Immature natural killer cell (primary cell): ENCODE measurements at regions not wholly inside any gene's neighbourhood (a gene's known extent, or its start where the extent isn't known, plus 50 kb on each side); places are given as distances from the start of the nearest gene placed in this dataset.
"Not testable (repeated sequence)": the region's sequence is repeated elsewhere in the genome, so short reads cannot be mapped to it uniquely, and the experiment has no call there.

Experiments
- DNase-seq, 3 donors: peaks; one replicate each; pipeline ENCODE4 v3.0.0; 2022; ENCODE audit warnings: mixed read lengths in 1 of 3
- H3K27ac Mint-ChIP-seq, 6 donors: one replicate each; pipeline ENCODE4 v1.8.0; 2020; ENCODE audit warnings: mixed read lengths in 6 of 6, mild to moderate bottlenecking in 5 of 6, inconsistent platforms in 4 of 6, moderate library complexity in 3 of 6
- H3K27me3 Mint-ChIP-seq, 3 donors: one replicate each; pipeline ENCODE4 v1.8.0; 2020 to 2021; ENCODE audit warnings: low read depth in 3 of 3, mild to moderate bottlenecking in 3 of 3, mixed read lengths in 3 of 3, moderate library complexity in 3 of 3, inconsistent platforms in 1 of 3
- H3K36me3 Mint-ChIP-seq, 3 donors: one replicate each; pipeline ENCODE4 v1.8.0; 2020; ENCODE audit warnings: mixed read lengths in 3 of 3, inconsistent platforms in 2 of 3, mild to moderate bottlenecking in 2 of 3
- H3K4me1 Mint-ChIP-seq, 2 donors: one replicate each; pipeline ENCODE4 v1.8.0; 2020; ENCODE audit warnings: inconsistent platforms in 2 of 2, mild to moderate bottlenecking in 2 of 2, mixed read lengths in 2 of 2, moderate library complexity in 1 of 2
- H3K4me3 Mint-ChIP-seq, 5 donors: one replicate each; pipeline ENCODE4 v1.8.0; 2020; ENCODE audit warnings: mild to moderate bottlenecking in 5 of 5, mixed read lengths in 5 of 5, inconsistent platforms in 3 of 5, moderate library complexity in 3 of 5
- H3K9me3 Mint-ChIP-seq, 6 donors: one replicate each; pipeline ENCODE4 v1.8.0; 2020; ENCODE audit warnings: mild to moderate bottlenecking in 6 of 6, mixed read lengths in 6 of 6, inconsistent platforms in 4 of 6, moderate library complexity in 3 of 6

DNA sequence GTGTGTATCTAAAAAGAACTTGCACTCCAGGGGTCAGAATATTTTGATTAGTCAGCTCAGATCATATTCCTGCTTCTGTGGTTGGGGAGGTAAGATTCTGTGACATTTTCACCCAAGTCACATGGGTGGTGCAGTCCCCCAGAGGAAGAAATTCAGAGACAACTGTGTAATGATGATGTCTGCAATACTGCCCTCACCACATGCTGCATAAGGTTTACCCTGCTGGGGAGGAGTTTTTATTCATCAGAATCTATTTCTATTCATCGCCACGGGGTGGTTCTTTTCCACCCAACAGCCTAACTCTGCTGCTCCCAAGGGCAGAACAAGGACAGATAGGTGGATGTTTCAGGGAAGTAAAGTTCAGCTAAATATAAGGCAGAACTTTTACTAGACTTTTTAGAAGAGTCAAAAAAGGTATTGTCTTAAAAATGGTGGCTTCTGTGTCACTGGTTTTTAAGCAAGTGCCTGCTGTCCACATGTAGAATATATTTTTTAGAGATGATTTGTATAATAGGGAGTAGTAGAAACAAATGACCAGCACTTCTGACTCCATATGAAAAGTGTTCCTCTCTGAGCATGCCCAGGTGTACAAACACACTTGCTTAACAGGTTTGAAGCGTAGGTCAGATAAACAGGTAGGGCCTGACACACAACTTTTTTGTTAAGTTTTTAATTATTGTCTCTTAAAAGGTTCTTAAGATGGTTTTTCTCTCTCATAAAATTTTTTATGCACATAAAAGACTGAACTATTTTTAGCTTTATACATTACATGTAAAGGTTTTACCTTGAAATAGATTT is 352.7 kb downstream of the LRRC70 start:
- peaks cover 2 to 11% (median 3%) of the 10 kb centered on the region in 6 donors for H3K9me3 Mint-ChIP-seq

DNA sequence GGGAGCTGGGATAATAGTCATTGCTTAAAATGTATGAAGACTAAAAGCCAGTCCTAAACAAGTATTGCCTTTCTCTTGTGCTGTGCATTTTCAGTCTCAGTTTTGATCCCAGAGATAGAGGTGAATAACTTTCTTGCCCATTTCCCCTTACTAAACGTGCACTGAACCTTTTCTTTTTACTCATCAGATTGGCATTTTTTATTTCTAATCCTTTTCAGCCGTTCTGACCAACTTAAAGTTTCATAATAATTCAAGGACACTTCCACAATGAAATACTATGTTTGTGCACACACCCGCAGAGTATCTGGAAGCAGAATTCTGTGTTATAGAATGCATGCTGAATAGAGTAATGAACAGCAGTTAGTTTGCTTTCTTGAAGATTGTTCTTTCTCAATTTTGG is 343.6 kb downstream of the LRRC70 start:
- H3K27ac Mint-ChIP-seq, result no peak overlapping the region
- no peak for DNase-seq
- no peak overlapping the region for H3K4me3 Mint-ChIP-seq
- H3K36me3 Mint-ChIP-seq, result no peaks in the 10 kb centered on the region
- H3K4me1 Mint-ChIP-seq, result no peaks in the 10 kb centered on the region
- peaks cover 0 to 3% (median 0%) of the 10 kb centered on the region in 3 donors for H3K27me3 Mint-ChIP-seq
- peaks cover 0 to 8% (median 0%) of the 10 kb centered on the region in 6 donors for H3K9me3 Mint-ChIP-seq

More for the DNA sequence above, 352.7 kb downstream of the LRRC70 start:
- no peak overlapping the region for H3K27ac Mint-ChIP-seq
- no peak for DNase-seq
- no peak overlapping the region for H3K4me3 Mint-ChIP-seq
- H3K27me3 Mint-ChIP-seq, result peaks cover 0 to 4% (median 4%) of the 10 kb centered on the region in 3 donors
- H3K4me1 Mint-ChIP-seq, result no peaks in the 10 kb centered on the region
- H3K36me3 Mint-ChIP-seq, result no peaks in the 10 kb centered on the region

DNA sequence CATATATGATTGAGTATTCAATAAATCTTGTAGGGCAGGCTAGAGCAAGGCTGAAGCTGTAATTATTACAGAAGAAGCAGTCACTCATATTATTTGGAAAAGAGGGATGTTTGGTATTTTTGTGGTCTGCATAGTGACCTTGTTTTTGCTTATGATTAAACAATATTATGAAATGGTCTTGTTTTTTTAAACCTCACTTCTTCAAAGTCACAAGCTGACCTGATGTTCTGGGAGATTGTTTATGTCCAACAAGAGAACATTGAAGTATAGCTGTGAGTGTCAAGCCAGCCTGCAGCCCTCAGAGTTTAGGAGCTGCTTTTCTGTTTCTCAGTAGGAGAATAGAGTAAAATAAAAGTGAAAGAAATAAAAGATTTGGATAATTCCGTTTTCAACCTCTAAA is 342.2 kb downstream of the LRRC70 start:
- peaks cover 0 to 2% (median 0%) of the 10 kb centered on the region in 6 donors for H3K9me3 Mint-ChIP-seq
- no peak for DNase-seq
- H3K27me3 Mint-ChIP-seq, result peaks cover 0 to 3% (median 0%) of the 10 kb centered on the region in 3 donors
- no peaks in the 10 kb centered on the region for H3K4me1 Mint-ChIP-seq
- H3K27ac Mint-ChIP-seq, result no peak overlapping the region
- H3K4me3 Mint-ChIP-seq, result no peak overlapping the region
- H3K36me3 Mint-ChIP-seq, result no peaks in the 10 kb centered on the region

DNA sequence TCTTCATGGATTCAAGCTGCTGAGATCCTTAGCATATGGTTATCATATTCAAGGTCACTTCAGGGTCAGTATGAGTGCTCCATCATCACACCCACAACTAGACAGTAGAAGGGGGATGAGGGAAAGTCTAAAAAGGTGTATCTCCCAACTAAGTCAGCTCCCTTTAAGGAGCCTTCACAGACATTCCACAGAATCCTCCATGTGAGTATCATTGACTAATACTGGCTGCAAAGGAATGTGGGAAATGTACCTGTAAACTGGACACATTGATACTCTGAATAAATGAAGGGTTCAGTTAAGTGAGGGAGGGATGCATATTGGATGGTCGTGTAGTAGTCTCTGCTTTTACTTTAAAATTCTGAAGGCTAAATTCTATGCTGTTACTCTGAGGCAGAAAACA is 330.7 kb downstream of the LRRC70 start:
- Mint-ChIP-seq H3K27ac (no peak overlapping the region), H3K36me3 (no peaks in the 10 kb centered on the region), H3K27me3 (peaks cover 0 to 3% (median 0%) of the 10 kb centered on the region in 3 donors), H3K9me3 (peaks cover 0 to 15% (median 9%) of the 10 kb centered on the region in 6 donors), H3K4me3 (no peak overlapping the region), H3K4me1 (no peaks in the 10 kb centered on the region)
- DNase-seq, result no peak

DNA sequence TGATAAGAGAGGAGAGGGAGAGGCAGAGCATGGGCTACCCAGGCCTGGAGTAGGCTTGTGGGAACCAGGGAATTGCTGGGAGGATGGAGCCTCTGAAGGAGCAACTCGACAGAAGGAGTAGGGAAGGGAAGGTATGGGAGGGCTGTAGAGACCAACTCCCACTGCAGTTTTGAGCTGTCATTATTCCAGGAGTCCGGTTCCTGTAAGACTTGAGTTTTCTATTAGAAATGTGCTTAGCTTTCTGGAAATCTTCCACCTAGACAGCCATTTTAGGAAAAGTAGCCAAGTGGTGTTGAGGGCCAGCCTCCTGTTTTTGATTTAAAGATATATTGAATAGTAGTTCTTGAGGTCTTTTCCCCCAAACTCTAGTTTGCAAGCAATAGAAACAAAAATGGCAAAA is 323.5 kb downstream of the LRRC70 start:
- H3K27me3 Mint-ChIP-seq, result peaks cover 0 to 3% (median under 1%) of the 10 kb centered on the region in 3 donors
- H3K36me3 Mint-ChIP-seq, result no peaks in the 10 kb centered on the region
- H3K9me3 Mint-ChIP-seq, result peaks cover 2 to 15% (median 6%) of the 10 kb centered on the region in 6 donors
- DNase-seq, result no peak
- no peaks in the 10 kb centered on the region for H3K4me1 Mint-ChIP-seq
- no peak overlapping the region for H3K27ac Mint-ChIP-seq
- no peak overlapping the region for H3K4me3 Mint-ChIP-seq

DNA sequence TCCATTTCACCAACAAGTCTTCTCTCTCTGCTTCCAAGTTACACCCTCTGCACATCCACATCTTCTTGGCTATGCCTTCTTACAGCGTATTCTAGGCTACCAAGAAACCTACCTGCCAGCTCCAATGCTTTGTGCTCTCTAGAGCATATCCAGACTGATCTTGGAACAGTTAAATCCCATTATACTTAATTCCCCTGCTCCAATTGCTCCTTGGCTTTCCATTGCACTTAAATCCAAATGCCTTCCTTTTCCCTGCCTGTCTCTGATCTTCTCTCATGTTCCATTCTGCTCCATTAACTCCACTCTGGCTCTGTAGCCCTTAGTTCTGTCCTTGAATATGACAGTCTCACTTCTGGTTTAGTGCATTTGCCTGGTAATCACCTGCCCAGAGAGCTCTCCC is 322.4 kb downstream of the LRRC70 start:
- H3K36me3 Mint-ChIP-seq, result no peaks in the 10 kb centered on the region
- no peak for DNase-seq
- H3K4me3 Mint-ChIP-seq, result no peak overlapping the region
- H3K4me1 Mint-ChIP-seq, result no peaks in the 10 kb centered on the region
- H3K9me3 Mint-ChIP-seq, result peaks cover 2 to 14% (median 6%) of the 10 kb centered on the region in 6 donors
- H3K27me3 Mint-ChIP-seq, result peaks cover 0 to 3% (median 1%) of the 10 kb centered on the region in 3 donors
- H3K27ac Mint-ChIP-seq, result no peak overlapping the region

DNA sequence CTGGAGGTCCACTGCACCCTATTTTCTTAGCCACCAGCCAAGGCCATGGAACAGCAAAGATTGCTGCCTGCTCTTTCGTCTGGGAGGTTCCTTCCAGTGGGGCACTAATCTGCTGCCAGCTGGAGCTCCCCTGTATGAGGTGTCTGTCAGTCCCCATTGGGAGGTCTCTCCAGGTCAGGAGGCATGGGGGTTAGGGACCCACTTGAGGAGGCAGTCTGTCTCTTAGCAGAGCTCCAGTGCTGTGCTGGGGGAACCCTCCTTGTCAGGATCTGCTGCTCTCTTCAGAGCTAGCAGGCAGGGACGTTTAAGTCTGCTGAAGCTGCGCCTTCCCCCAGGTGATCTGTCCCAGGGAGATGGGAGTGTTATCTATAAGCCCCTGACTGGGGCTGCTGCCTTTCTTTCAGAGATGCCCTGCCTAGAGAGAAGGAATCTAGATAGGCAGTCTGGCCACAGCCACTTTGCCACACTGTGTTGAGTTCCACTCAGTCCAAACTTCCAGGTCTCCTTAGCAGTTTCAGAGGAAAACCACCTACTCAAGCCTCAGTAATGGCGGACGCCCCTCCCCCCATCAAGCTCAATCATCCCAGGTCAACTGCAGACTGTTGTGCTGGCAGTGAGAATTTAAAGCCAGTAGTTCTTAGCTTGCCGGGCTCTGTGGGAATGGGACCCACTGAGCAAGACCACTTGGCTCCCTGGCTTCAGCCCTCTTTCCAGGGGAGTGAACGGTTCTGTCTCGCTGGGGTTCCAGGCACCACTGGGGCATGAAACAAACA is 317.7 kb downstream of the LRRC70 start:
- Mint-ChIP-seq H3K4me1 (no peaks in the 10 kb centered on the region), H3K4me3 (no peak overlapping the region), H3K27me3 (peaks cover 0 to 5% (median 1%) of the 10 kb centered on the region in 3 donors), H3K27ac (no peak overlapping the region), H3K36me3 (no peaks in the 10 kb centered on the region), H3K9me3 (peaks cover 0 to 20% (median 2%) of the 10 kb centered on the region in 6 donors)
- no peak for DNase-seq

DNA sequence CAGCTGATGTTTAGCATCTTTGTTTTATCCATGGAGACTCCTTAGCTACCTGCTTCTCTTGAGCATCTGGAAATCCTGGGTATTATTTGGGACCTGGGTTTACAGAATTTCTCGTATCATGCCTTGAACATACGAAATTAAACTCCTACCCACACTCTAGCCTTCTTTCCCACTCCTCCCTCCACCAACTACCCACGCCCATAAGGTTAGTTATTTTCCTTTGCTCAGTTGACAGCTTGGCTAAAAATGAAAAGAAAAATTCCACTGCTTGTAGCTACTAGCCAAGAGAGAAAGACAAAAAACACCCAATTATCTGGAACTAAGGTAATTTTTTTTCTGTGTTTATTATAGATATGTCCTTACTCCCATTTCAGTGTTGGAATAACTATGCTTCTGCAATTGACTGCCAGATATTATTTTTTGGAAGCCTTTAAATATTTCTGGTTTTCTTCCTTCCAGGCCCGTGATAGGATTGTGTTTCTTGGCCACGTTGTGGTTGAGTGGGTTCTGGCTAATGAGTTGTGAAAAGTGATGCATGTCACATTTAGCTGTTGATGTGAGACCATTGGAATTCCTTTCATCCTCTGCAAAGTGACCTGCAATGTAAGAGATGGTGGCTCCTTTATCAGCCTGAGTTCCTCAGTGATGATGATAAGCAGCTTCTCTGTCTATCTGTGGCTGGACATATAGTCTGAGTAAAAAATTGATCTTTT is 308.1 kb downstream of the LRRC70 start:
- Mint-ChIP-seq H3K27me3 (no peaks in the 10 kb centered on the region), H3K4me3 (no peak overlapping the region), H3K9me3 (peaks cover 0 to 9% (median 0%) of the 10 kb centered on the region in 6 donors), H3K27ac (no peak overlapping the region), H3K4me1 (no peaks in the 10 kb centered on the region), H3K36me3 (no peaks in the 10 kb centered on the region)
- DNase-seq, result no peak

DNA sequence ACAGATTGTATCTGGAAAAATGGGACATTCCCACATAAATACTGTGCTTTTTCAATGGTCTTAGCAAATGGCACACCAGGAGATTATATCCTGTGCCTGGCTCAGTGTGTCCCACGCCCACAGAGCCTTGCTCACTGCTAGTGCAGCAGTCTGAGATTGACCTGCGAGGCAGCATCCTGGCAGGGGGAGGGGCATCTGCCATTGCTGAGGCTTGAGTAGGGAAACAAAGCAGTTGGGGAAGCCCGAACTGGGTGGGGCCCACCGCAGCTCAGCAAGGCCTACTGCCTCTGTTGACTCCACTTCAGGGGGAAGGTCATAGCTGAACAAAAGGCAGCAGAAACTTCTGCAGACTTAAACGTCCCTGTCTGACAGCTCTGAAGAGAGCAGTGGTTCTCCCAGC is 258.7 kb downstream of the LRRC70 start:
- not testable (repeated sequence) for H3K27ac Mint-ChIP-seq

DNA sequence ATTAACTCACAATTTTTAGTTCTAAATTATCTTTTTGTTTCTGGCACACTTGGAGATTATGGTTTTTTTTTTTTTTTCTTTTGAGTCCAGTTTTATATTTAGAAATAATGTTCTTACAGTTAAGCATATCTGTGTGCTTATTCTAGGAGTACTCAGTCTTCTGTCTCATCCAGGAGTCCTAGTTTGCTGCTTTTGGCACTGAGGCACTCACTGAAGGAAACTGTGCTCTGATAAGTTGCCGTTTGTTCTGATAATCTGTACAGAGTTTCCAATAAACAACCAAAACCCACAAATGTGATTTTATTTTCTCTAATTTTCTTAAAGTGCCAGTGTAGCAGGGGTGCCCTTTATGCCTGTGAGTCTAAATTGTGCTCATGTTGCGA is 251.0 kb downstream of the LRRC70 start:
- Mint-ChIP-seq H3K27ac (no peak overlapping the region), H3K36me3 (no peaks in the 10 kb centered on the region), H3K4me3 (no peak overlapping the region), H3K9me3 (peaks cover 0 to 14% (median under 1%) of the 10 kb centered on the region in 6 donors), H3K27me3 (peaks cover 0 to 5% (median 2%) of the 10 kb centered on the region in 3 donors), H3K4me1 (no peaks in the 10 kb centered on the region)
- DNase-seq, result no peak

More for the DNA sequence above, 258.7 kb downstream of the LRRC70 start:
- H3K9me3 Mint-ChIP-seq, result peaks cover 3 to 22% (median 10%) of the 10 kb centered on the region in 6 donors
- H3K4me1 Mint-ChIP-seq, H3K27me3 Mint-ChIP-seq, H3K4me3 Mint-ChIP-seq, DNase-seq, H3K36me3 Mint-ChIP-seq: not testable (repeated sequence)

DNA sequence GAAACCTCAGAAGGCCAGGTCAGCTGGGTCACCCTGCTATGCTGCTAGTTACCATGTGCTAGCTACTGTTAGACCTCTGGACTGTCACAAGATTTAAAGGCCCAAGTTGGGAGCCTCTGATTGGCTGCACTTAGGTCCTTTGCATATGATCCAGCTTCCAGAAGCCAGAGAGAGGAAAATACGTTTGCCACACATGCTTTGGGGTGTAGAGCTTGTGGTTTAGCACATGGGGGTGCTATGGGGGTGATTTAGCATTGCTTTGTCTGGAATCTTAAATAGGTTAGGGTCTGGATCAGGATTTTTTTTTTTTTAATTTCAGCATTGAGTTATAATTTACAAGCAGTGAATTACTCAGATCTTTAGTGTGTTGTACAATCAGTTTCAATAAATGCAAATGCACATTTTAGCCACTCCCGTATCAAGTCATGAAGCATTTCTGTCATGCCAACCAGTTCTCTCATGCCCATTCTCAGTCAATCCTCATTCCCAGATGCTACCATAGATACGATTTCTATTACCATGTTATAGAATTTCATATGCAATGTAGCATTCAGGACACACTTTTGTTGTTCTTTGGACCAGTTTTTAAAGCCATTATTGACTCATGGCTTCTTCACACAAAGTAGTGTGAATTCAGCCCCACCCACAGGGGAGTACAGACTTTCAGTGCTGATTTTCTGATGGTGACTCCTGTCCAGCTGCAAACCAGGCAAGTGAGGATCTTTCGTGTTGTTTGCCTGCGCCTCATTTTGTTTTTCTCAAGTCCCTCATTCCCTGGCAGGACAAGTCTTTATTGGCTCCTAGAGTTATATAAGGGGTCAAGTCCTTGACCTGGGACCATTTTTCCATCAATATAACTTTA is 250.4 kb downstream of the LRRC70 start:
- no peak overlapping the region for H3K27ac Mint-ChIP-seq
- H3K9me3 Mint-ChIP-seq, result peaks cover 0 to 14% (median 2%) of the 10 kb centered on the region in 6 donors
- H3K27me3 Mint-ChIP-seq, result peaks cover 0 to 5% (median 2%) of the 10 kb centered on the region in 3 donors
- no peak overlapping the region for H3K4me3 Mint-ChIP-seq
- no peaks in the 10 kb centered on the region for H3K4me1 Mint-ChIP-seq
- no peak for DNase-seq
- H3K36me3 Mint-ChIP-seq, result no peaks in the 10 kb centered on the region

DNA sequence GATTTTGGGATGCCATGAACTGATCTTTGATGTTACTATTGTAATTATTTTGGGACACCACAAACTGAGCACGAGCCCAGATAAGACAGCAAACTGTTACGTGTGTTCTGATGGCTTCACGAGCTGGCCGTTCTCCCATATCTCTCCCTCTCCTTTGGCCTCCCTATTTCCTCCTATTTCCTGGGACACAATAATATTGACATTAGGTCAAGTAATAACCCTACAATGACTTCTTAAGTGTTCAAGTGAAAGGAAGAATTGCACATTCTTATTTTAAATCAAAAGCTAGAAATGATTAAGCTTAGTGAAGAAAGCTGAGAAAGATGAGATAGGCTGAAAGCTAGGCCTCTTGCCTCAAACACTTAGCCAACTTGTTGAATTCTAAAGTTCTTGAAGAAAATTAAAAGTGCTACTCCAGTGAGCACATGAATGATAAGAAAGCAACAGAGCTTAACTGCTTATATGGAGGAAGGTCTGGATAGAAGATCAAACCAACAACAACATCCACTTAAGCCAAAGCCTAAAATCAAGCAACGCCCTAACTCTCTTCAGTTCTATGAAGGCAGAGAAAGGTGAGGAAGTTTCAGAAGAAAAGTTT is 247.1 kb downstream of the LRRC70 start:
- no peak for DNase-seq

DNA sequence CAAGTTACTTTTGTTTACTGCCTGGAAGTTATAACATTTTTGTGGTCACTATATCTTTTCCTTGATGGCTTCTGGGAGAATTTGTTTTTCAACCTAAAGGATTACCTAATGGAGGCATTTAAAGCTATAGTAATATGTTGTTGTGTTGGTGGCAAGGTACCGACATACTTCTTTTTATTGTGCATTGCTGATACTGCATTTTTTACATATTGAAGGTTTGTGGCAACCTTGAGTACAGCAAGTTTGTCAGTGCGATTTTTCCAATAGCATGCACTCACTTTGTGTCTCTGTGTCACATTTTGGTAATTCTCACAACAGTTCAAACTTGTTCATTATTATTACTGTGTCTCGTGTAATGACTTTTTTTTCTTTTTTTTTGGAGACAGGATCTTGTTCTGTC is 246.3 kb downstream of the LRRC70 start:
- Mint-ChIP-seq H3K36me3 (no peaks in the 10 kb centered on the region), H3K27me3 (peaks cover 0 to 5% (median 0%) of the 10 kb centered on the region in 3 donors), H3K4me3 (no peak overlapping the region), H3K9me3 (peaks cover 0 to 7% (median 3%) of the 10 kb centered on the region in 6 donors), H3K4me1 (no peaks in the 10 kb centered on the region), H3K27ac (no peak overlapping the region)
- no peak for DNase-seq

More for the DNA sequence above, 247.1 kb downstream of the LRRC70 start:
- Mint-ChIP-seq H3K4me3 (no peak overlapping the region), H3K27me3 (peaks cover 0 to 5% (median 2%) of the 10 kb centered on the region in 3 donors), H3K27ac (no peak overlapping the region), H3K4me1 (no peaks in the 10 kb centered on the region), H3K9me3 (peaks cover 0 to 7% (median 3%) of the 10 kb centered on the region in 6 donors), H3K36me3 (no peaks in the 10 kb centered on the region)
